Adrenal gland (tissue), 5 donors: ENCODE measurements at regions not wholly inside any gene's neighbourhood (a gene's known extent, or its start where the extent isn't known, plus 50 kb on each side); places are given as distances from the start of the nearest gene placed in this dataset.

Source experiments
- POLR2A ChIP-seq, 2 donors: fragments of 450-650 bp; IDR thresholded peaks; one replicate each; pipeline ENCODE4 v1.6.1; 2017; ENCODE audit warnings: antibody characterized with exemption in 2 of 2, mild to moderate bottlenecking in 2 of 2, moderate library complexity in 1 of 2
- TF ChIP-seq, protein P1 (sequence below), 6 experiments: fragments of 450-650 bp in 4 of 6; fragments of 200-600 bp in 2 of 6; sonication (generic) in 1 of 6; IDR thresholded peaks; 1 replicate in 5 of 6; 2 replicates in 1 of 6; pipeline versions ENCODE4 v1.5.1 to v1.8.0; 2016 to 2021; ENCODE audit warnings: antibody characterized with exemption in 6 of 6, mild to moderate bottlenecking in 2 of 6, moderate library complexity in 1 of 6
- donor health status: DM: no; HTN: no; CAD: no.

DNA sequence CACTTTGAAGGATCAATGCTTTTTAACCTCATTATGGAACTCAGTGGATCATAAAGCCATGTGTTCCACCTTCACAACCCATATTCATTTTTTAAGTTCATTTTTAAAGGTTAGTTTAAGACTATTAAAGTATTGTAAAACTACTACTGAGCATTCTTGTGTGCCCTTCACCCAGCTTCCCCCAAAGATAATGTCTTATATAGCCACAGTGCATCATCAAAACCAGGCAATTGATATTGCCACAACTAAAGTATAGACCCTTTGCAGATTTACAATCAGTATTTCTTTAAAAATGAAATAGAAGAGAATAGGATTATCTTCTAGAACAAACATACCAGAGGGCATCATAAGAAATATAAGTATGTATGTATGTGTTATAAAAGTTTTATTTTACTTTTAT is 597.1 kb downstream of the CCSER2 start:
- TF ChIP-seq, protein P1, sequence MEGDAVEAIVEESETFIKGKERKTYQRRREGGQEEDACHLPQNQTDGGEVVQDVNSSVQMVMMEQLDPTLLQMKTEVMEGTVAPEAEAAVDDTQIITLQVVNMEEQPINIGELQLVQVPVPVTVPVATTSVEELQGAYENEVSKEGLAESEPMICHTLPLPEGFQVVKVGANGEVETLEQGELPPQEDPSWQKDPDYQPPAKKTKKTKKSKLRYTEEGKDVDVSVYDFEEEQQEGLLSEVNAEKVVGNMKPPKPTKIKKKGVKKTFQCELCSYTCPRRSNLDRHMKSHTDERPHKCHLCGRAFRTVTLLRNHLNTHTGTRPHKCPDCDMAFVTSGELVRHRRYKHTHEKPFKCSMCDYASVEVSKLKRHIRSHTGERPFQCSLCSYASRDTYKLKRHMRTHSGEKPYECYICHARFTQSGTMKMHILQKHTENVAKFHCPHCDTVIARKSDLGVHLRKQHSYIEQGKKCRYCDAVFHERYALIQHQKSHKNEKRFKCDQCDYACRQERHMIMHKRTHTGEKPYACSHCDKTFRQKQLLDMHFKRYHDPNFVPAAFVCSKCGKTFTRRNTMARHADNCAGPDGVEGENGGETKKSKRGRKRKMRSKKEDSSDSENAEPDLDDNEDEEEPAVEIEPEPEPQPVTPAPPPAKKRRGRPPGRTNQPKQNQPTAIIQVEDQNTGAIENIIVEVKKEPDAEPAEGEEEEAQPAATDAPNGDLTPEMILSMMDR (IDR thresholded peaks at IDR 0.05) = no peak
- no peak for TF ChIP-seq POLR2A (IDR thresholded peaks at IDR 0.05)
